Brain microvascular endothelial cell (primary cell): ENCODE measurements at regions not wholly inside any gene's neighbourhood (a gene's known extent, or its start where the extent isn't known, plus 50 kb on each side); places are given as distances from the start of the nearest gene placed in this dataset.

ENCODE experiments used
- DNase-seq: peaks from one replicate; pipeline ENCODE4 v3.0.0-alpha.2; 2020
- H3K27ac ChIP-seq: fragments of 250-450 bp; sonication (Bioruptor Pico); 2 replicates; pipeline ENCODE4 v1.5.1; 2020; ENCODE audit warnings: mild to moderate bottlenecking, moderate library complexity
- H3K27me3 ChIP-seq: fragments of 250-450 bp; sonication (Bioruptor Pico); replicated peaks from 2 replicates; pipeline ENCODE4 v1.5.1; 2020; ENCODE audit warnings: mild to moderate bottlenecking
- H3K36me3 ChIP-seq: fragments of 250-450 bp; sonication (Bioruptor Pico); replicated peaks from 2 replicates; pipeline ENCODE4 v1.5.1; 2020; ENCODE audit warnings: mild to moderate bottlenecking
- H3K4me3 ChIP-seq: 2 replicates; pipeline ENCODE4 v1.5.1; 2011; ENCODE audit warnings: low read depth, mild to moderate bottlenecking, control low read depth, low read length, moderate library complexity
- in situ Hi-C: cut with HindIII; loops from 2 replicates; pipeline ENCODE4 v1.10.0; 2017; ENCODE audit warnings: low sequenced_read_pairs, low pct_ligation_motif_present
- TF ChIP-seq, protein P1 (sequence below): IDR thresholded peaks from 2 replicates; pipeline ENCODE4 v1.5.1; 2011; ENCODE audit warnings: low read depth, mild to moderate bottlenecking, moderate library complexity, low read length, control low read depth, inconsistent platforms; ENCODE audit errors: missing control alignments

DNA sequence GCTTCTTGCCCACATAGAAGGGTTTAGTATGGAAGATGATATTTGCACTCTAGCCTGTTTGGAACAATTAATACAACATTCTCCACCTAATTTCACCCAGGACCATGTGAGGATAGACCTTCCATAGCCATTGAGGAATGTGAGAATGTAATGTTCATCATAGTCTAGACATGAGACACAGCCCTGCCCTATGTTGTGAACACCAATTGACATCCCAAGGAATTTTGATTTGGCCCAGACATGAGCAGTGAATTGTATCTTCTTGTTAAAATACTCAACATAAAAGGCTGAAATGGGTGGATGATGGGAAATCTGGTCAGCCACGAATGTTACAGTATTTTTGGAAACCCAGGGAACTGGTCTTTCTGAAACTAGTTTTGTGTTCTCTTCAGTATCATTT is 892.3 kb upstream of the CHORDC1 start:
- TF ChIP-seq, protein P1, sequence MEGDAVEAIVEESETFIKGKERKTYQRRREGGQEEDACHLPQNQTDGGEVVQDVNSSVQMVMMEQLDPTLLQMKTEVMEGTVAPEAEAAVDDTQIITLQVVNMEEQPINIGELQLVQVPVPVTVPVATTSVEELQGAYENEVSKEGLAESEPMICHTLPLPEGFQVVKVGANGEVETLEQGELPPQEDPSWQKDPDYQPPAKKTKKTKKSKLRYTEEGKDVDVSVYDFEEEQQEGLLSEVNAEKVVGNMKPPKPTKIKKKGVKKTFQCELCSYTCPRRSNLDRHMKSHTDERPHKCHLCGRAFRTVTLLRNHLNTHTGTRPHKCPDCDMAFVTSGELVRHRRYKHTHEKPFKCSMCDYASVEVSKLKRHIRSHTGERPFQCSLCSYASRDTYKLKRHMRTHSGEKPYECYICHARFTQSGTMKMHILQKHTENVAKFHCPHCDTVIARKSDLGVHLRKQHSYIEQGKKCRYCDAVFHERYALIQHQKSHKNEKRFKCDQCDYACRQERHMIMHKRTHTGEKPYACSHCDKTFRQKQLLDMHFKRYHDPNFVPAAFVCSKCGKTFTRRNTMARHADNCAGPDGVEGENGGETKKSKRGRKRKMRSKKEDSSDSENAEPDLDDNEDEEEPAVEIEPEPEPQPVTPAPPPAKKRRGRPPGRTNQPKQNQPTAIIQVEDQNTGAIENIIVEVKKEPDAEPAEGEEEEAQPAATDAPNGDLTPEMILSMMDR = no peak
- in situ Hi-C loops = no loop called here
- no peak for DNase-seq

DNA sequence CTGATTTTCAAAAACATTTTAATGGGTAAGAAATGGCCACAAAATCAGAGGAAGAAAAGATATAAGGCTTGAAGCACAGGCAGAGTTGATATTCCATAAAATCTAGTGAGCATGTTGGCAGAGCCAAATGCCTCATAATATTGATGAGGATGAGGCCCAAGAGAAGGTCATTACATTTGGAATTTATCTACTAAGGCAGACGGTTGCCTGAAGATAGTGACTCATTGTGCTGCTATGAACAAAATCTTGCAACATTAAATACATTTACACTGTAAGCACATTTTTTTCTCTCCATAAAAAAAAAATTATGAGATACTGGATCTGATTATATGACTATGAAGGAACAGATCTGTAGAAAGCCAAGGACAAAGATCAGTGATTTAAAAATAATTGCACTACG is 881.4 kb upstream of the CHORDC1 start:
- peak; percentile 52 for DNase-seq
- H3K36me3 ChIP-seq = no peaks in the 10 kb centered on the region
- H3K4me3 ChIP-seq = no peak overlapping the region
- H3K27ac ChIP-seq = no peak overlapping the region
- TF ChIP-seq, protein P1 = no peak
- H3K27me3 ChIP-seq = no peaks in the 10 kb centered on the region
- in situ Hi-C loops = no loop called here

More for the DNA sequence above, 892.3 kb upstream of the CHORDC1 start:
- Histone ChIP-seq H3K27me3 (no peaks in the 10 kb centered on the region), H3K36me3 (no peaks in the 10 kb centered on the region), H3K27ac (no peak overlapping the region), H3K4me3 (no peak overlapping the region)

DNA sequence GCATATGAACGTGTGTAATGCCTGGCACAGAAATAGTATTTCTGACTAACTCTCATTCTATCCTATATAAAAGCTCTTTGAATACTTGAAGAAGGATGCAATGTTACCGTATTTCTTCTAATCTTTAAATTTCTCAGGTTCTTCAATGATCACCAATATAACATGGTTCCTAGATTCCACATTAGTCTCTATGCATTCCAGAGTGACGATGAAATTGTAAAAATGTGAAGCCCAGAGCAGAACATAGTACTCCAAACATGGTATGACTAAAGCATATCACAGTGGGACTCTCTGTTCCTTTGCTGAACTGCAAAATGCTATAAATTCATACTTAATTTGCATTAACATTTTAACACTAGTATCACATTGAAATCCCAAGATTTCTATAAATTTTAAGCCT is 877.6 kb upstream of the CHORDC1 start:
- no peak for DNase-seq

DNA sequence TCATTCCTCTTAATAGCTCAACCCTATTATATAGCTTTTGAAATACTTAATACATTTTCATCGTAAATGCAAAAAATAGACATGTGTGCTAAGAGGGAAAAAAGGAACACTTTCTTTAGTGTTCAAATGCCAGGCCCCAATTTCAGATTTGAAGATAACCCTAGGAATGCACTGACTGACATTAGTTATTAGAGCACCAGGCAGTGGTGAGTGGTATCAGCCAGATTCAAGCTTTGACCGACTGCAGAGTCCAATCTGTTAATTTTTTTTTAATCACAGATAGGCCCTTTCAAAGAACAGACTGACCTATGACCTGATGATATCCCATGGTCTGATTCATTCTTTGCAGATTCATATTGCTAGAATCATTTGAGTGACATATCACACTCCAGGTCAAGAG is 874.2 kb upstream of the CHORDC1 start:
- Histone ChIP-seq H3K27me3 (no peaks in the 10 kb centered on the region), H3K27ac (no peak overlapping the region), H3K4me3 (no peak overlapping the region), H3K36me3 (no peaks in the 10 kb centered on the region)
- in situ Hi-C loops = no loop called here
- DNase-seq = no peak
- TF ChIP-seq, protein P1 = no peak

More for the DNA sequence above, 877.6 kb upstream of the CHORDC1 start:
- H3K27me3 ChIP-seq = no peaks in the 10 kb centered on the region
- no peaks in the 10 kb centered on the region for H3K36me3 ChIP-seq
- in situ Hi-C loops = no loop called here
- no peak overlapping the region for H3K27ac ChIP-seq
- no peak overlapping the region for H3K4me3 ChIP-seq
- TF ChIP-seq, protein P1 = no peak

DNA sequence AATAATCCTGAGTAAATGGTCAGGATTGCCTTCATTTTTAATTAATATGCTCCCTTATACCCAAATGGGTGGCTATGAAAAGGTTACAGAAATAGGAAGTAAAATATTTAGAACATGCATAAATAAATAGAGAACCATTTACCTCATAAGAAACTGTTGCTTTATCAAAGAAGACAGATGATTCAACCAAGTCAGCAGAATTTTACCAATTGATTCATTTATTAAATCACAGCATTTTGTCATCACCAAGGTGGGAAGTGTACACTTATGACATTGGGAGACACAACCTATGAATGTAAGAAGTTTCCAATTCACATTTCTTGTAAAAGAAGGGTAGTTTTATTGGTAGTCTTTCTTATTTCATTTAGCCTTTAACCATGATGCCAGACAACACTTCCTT is 870.3 kb upstream of the CHORDC1 start:
- TF ChIP-seq, protein P1 = no peak
- H3K36me3 ChIP-seq = no peaks in the 10 kb centered on the region
- H3K27ac ChIP-seq = no peak overlapping the region
- in situ Hi-C loops = no loop called here
- no peak overlapping the region for H3K4me3 ChIP-seq
- DNase-seq = no peak
- H3K27me3 ChIP-seq = no peaks in the 10 kb centered on the region

DNA sequence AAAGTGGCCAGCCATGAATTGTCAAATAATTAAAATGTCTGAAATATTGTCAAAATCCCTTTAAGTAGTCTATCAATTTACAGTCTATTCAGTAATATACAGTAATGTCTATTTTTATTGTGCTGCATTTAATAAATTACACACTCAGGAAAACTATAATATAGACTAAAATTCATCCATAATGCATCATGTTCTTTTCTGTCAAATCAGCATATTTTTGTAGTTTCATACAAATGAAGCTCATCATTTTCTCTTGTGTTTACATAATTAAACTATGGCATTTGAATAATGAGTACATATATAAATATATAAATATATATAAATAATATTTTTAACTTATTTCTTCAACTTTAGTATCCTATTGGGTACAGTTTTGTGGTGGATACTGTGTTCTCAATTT is 868.7 kb upstream of the CHORDC1 start:
- TF ChIP-seq, protein P1 = no peak
- Histone ChIP-seq H3K36me3 (no peaks in the 10 kb centered on the region), H3K27ac (no peak overlapping the region), H3K4me3 (no peak overlapping the region), H3K27me3 (no peaks in the 10 kb centered on the region)
- DNase-seq = no peak
- in situ Hi-C loops = no loop called here
